ENCODE measurements at regions not wholly inside any gene's neighbourhood (a gene's known extent, or its start where the extent isn't known, plus 50 kb on each side); places are given as distances from the start of the nearest gene placed in this dataset.

GRCh38 chr7:106588422-106589197, 72.3 kb downstream of the CCDC71L start:
- no peak for TF ChIP-seq POLR2AphosphoS5 (IDR thresholded peaks at IDR 0.05)
- TF ChIP-seq POLR2A (IDR thresholded peaks at IDR 0.05) = no peak
- TF ChIP-seq CTCF (IDR thresholded peaks at IDR 0.05 in 8 of 11, conservative IDR thresholded peaks at IDR 0.05 in 3 of 11) = no peak
- Histone ChIP-seq H3K4me1 (peaks cover 0 to 5% (median 0%) of the 10 kb centered on the region in 6 donors), H3K27ac (no peak overlapping the region), H3K9me3 (peaks cover 0 to 3% (median 0%) of the 10 kb centered on the region in 8 donors), H3K27me3 (replicated peaks in 1 of 7) (no peaks in the 10 kb centered on the region), H3K36me3 (no peaks in the 10 kb centered on the region), H3K4me3 (no peak overlapping the region)
- no peak for DNase-seq
- WGBS, 5 donors = 87 to 94% (median 93%) methylated on average over 8 to 10 of the region's 10 CpGs
- intact Hi-C loops (cut with DNase I; ENCODE audit: low total_unique reads) = no loop called here

GRCh38 chr7:106584914-106585759, 75.8 kb downstream of the CCDC71L start:
- 82 to 93% (median 92%) methylated on average over 7 of the region's 7 CpGs for WGBS, 5 donors
- Histone ChIP-seq H3K9me3 (peaks cover 0 to 4% (median 0%) of the 10 kb centered on the region in 8 donors), H3K27me3 (replicated peaks in 1 of 7) (no peaks in the 10 kb centered on the region), H3K36me3 (no peaks in the 10 kb centered on the region), H3K27ac (no peak overlapping the region), H3K4me1 (peaks cover 0 to 2% (median 0%) of the 10 kb centered on the region in 6 donors), H3K4me3 (no peak overlapping the region)
- no peak for DNase-seq
- TF ChIP-seq CTCF (IDR thresholded peaks at IDR 0.05 in 8 of 11, conservative IDR thresholded peaks at IDR 0.05 in 3 of 11) = no peak
- no peak for TF ChIP-seq POLR2A (IDR thresholded peaks at IDR 0.05)
- no peak for TF ChIP-seq POLR2AphosphoS5 (IDR thresholded peaks at IDR 0.05)
- intact Hi-C loops (cut with DNase I; ENCODE audit: low total_unique reads) = no loop called here

GRCh38 chr7:106583706-106584690, 77.0 kb downstream of the CCDC71L start:
- H3K9me3 ChIP-seq = peaks cover 0 to 4% (median 0%) of the 10 kb centered on the region in 8 donors
- H3K4me1 ChIP-seq = no peaks in the 10 kb centered on the region
- no peak for DNase-seq
- WGBS, 5 donors = 76 to 88% (median 86%) methylated on average over 5 of the region's 5 CpGs
- no peak overlapping the region for H3K4me3 ChIP-seq
- no peak for TF ChIP-seq POLR2A (IDR thresholded peaks at IDR 0.05)
- no peak for TF ChIP-seq POLR2AphosphoS5 (IDR thresholded peaks at IDR 0.05)
- no peak for TF ChIP-seq CTCF (IDR thresholded peaks at IDR 0.05 in 8 of 11, conservative IDR thresholded peaks at IDR 0.05 in 3 of 11)
- intact Hi-C loops (cut with DNase I; ENCODE audit: low total_unique reads) = no loop called here
- H3K27me3 ChIP-seq (replicated peaks in 1 of 7) = no peaks in the 10 kb centered on the region
- H3K36me3 ChIP-seq = no peaks in the 10 kb centered on the region
- no peak overlapping the region for H3K27ac ChIP-seq

Measured in spleen (tissue), 11 donors.